GM19238 (cell line): ENCODE measurements at regions not wholly inside any gene's neighbourhood (a gene's known extent, or its start where the extent isn't known, plus 50 kb on each side); places are given as distances from the start of the nearest gene placed in this dataset.
"Not testable (repeated sequence)": the region's sequence is repeated elsewhere in the genome, so short reads cannot be mapped to it uniquely, and the experiment has no call there.

Experiments
- DNase-seq: peaks from one replicate; pipeline ENCODE4 v3.0.0; 2011; ENCODE audit warnings: low spot score; ENCODE audit not compliant: insufficient read length

- no peak for DNase-seq
Observed at GRCh38 chr5:174623018-174623417, 101.4 kb upstream of the MSX2 start.

- no peak for DNase-seq
Observed at GRCh38 chr5:174623433-174624019, 100.9 kb upstream of the MSX2 start.

DNA sequence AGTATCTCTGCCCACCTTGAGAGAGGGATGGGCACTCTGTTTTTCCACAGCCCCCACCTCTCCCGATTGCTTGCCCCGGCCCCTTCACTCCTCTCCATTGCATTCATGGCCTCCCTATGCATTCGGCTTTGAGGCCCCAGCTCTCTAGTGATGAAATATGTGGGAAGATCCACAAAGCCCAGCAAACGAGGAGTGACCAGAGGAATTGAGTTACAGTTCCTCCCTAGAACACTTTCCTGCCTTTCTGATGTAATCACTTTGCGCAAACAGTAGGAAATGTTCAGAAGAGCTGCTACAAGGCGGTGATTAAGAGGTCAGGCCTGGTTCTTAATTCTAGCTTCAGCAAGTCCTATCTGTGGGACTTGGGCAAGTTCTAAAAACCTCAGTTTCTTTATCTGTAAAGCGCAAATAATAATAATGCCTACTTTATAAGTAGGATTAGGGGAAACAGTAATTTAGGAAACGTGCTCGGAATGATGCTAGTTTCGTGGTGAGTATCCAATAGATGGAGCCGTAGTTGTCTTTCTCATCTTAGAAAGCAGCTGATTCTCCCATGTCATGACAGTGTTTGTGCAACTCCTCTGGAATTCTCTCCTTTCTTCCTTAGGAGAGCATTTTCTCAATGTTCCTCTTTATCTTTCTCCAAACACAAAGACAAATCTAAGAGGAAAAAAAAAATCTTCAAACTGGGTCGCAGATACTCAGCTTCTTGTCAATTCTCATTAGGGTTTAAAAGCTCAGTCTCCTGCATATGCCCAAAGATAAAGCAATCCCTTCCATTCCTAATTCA, 99.5 kb upstream of the MSX2 start:
- DNase-seq, result no peak

DNA sequence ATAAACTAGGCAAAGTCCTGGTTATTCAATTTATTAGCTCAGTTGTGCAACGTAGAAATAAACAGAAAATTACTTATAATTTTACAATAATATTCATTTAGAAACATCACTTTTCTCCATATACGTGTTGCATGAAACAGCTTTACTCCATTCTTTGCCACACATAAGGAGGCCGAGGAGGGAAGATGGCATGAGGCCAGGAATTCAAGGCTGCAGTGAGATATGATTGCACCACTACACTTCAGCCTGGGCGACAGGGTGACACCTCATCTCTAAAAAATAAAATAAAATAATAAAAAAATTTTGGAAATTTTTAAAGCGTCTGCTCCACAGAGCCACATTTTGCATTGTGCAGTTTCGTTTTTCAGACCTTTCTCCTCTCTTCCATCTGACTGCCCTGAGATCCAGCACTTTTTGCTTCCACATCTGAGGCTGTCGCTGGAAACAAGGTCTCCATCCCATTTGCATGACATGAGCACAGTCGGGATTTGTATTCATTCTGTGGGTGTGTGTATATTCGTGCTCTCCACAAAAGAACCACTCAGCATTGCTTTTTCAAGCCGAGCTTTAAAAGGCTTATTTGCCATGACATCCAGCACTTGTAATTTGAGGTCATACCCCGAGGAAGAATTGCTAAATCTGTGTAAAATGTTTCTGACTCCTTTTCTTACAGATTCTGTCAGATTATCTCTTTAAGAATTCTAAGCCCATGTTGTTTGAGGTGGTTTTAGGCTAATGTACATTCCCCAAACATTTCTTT, 98.6 kb upstream of the MSX2 start:
- DNase-seq, result no peak

GRCh38 chr5:174626369-174626920, 97.9 kb upstream of the MSX2 start:
- no peak for DNase-seq

- DNase-seq, result no peak
Observed at GRCh38 chr5:174636094-174636493, 88.3 kb upstream of the MSX2 start.

GRCh38 chr5:174642816-174643405, 81.5 kb upstream of the MSX2 start:
- no peak for DNase-seq

DNA sequence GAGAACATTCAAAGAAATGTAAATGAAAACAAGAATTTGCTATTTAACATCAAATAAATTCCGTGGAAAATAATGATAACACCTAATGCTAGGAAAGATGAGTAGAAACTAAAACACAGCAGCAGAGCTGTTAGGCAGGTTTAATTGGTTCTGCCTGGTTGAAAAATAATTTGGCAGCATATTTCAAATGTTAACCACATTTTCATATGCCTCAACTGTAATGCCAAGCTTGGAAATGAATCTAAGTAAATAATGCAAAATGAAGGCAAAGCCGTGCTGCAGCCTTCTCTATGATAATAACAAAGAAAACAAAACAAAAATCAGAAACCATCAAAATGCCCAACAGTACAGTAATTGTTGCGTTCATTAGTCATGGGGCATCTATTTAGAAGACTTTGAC, 79.9 kb upstream of the MSX2 start:
- DNase-seq, result no peak

- DNase-seq, result no peak
Observed at GRCh38 chr5:174644923-174645322, 79.5 kb upstream of the MSX2 start.

- DNase-seq, result no peak
Observed at GRCh38 chr5:174645677-174646076, 78.7 kb upstream of the MSX2 start.

GRCh38 chr5:174648618-174649017, 75.8 kb upstream of the MSX2 start:
- DNase-seq, result not testable (repeated sequence)

DNA sequence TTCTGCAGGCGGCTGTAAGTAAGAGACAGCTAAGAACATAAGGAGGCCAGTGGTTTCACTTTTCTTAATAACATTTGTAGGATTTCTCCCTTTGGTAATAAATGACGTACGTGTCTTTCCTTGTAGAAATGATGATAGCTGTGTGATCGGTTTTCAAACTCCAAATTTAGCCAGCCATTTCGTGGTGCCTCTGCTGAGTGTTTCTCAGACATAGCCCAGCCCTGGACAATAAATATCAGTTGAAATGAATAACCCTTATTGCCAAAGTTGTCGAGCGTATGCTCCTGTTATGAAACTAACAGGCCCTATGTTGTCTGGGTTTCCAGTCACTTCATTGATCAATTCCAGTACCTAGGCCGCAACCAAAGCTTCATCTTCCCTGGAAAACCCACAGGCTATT, 75.0 kb upstream of the MSX2 start:
- no peak for DNase-seq

- DNase-seq, result no peak
Observed at GRCh38 chr5:174654442-174654841, 69.9 kb upstream of the MSX2 start.

GRCh38 chr5:174655351-174655750, 69.0 kb upstream of the MSX2 start:
- no peak for DNase-seq

GRCh38 chr5:174664180-174664850, 60.1 kb upstream of the MSX2 start:
- no peak for DNase-seq

GRCh38 chr5:174665347-174665746, 59.0 kb upstream of the MSX2 start:
- DNase-seq, result no peak

DNA sequence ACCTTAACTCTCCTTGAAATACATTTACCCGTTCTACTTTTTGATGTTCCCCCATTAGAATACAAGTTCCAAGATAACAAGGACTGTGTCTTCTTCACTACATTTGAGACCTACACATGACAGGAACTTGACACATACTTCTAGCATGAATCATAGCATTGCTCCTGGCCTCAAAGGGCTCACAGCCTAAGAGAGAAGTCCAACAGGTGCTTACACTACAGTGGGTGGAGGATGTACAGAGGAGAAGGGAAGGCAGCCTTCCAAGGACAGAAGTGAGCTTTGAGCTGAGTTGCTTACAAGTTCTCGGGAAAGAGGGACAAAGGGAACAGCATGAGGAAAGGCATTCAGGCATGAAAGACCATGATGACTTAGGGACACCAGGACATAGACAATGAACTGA, 56.9 kb upstream of the MSX2 start:
- no peak for DNase-seq

- no peak for DNase-seq
Observed at GRCh38 chr5:174668349-174668748, 56.0 kb upstream of the MSX2 start.
